ENCODE measurements at regions not wholly inside any gene's neighbourhood (a gene's known extent, or its start where the extent isn't known, plus 50 kb on each side); places are given as distances from the start of the nearest gene placed in this dataset.

GRCh38 chr5:2674456-2674855 is 77.0 kb downstream of the IRX2 start:
- no peak for DNase-seq (ENCODE audit: low spot score)
- TF ChIP-seq CTCF (IDR thresholded peaks at IDR 0.05; ENCODE audit: extremely low read depth, missing control alignments): no peak

GRCh38 chr5:2670940-2671339 is 80.5 kb downstream of the IRX2 start:
- TF ChIP-seq CTCF (IDR thresholded peaks at IDR 0.05; ENCODE audit: extremely low read depth, missing control alignments): no peak
- no peak for DNase-seq (ENCODE audit: low spot score)

- no peak for DNase-seq (ENCODE audit: low spot score)
- no peak for TF ChIP-seq CTCF (IDR thresholded peaks at IDR 0.05; ENCODE audit: extremely low read depth, missing control alignments)
Observed at GRCh38 chr5:2669913-2670312, 81.6 kb downstream of the IRX2 start.

- TF ChIP-seq CTCF (IDR thresholded peaks at IDR 0.05; ENCODE audit: extremely low read depth, missing control alignments): no peak
- no peak for DNase-seq (ENCODE audit: low spot score)
Observed at GRCh38 chr5:2669259-2669658, 82.2 kb downstream of the IRX2 start.

GRCh38 chr5:2666081-2666480 is 85.4 kb downstream of the IRX2 start:
- DNase-seq (ENCODE audit: low spot score): no peak
- TF ChIP-seq CTCF (IDR thresholded peaks at IDR 0.05; ENCODE audit: extremely low read depth, missing control alignments): no peak

- no peak for TF ChIP-seq CTCF (IDR thresholded peaks at IDR 0.05; ENCODE audit: extremely low read depth, missing control alignments)
- no peak for DNase-seq (ENCODE audit: low spot score)
Observed at GRCh38 chr5:2663489-2663888, 88.0 kb downstream of the IRX2 start.

- DNase-seq (ENCODE audit: low spot score): no peak
- no peak for TF ChIP-seq CTCF (IDR thresholded peaks at IDR 0.05; ENCODE audit: extremely low read depth, missing control alignments)
Observed at GRCh38 chr5:2660315-2660714, 91.2 kb downstream of the IRX2 start.

Measured in GM20000 (cell line).